HG02981 (cell line): ENCODE measurements at regions not wholly inside any gene's neighbourhood (a gene's known extent, or its start where the extent isn't known, plus 50 kb on each side); places are given as distances from the start of the nearest gene placed in this dataset.

Experiments used
- ATAC-seq: cut with Tn5 transposase; IDR thresholded peaks from one replicate; pipeline ENCODE4 v1.9.1; 2021; ENCODE audit warnings: mild to moderate bottlenecking, moderate library complexity; ENCODE audit not compliant: unreplicated experiment

- no peak for ATAC-seq
Measured at GRCh38 chr2:51237626-51238271, 205.8 kb upstream of the NRXN1 start.

GRCh38 chr2:51232027-51232426, 200.1 kb upstream of the NRXN1 start:
- ATAC-seq: no peak

DNA sequence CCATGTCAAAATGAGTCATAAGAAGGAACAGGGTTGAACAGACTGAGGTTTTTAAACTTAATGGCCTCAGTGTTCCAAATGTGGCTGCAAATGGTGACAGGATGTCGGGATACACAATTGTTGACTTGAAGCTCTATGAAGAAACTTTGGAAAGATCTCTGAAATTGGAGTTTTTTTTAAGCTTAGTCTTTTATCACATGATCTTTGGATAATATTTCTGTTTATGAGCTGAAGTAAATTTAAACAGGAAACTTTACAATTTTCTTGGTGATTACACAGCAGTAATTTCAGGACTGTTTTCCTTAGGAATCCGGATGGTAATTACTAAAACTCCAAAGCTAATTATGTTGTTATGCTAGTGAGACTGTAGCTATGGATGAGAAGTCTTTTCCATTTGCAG, 199.1 kb upstream of the NRXN1 start:
- ATAC-seq: no peak

DNA sequence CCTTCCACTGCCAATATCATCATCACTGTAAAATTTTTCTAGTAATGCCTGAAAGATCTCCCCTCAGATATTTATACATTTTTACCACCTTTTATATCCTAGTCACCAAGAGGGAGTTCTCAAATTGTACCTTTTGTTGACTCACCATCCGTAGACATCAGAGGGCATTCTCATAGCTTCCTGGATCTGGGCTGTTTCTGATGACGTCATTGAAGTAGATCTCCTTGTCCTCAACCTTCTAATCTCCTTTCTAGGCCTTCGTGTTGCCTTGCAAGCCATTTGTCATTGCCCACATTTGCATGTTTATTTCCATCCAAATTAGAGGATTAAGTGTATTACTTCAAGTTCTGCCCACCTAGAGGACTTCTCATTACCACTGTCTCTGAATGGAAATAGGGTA, 193.4 kb upstream of the NRXN1 start:
- no peak for ATAC-seq

- ATAC-seq: no peak
Measured at GRCh38 chr2:51224790-51225189, 192.9 kb upstream of the NRXN1 start.

DNA sequence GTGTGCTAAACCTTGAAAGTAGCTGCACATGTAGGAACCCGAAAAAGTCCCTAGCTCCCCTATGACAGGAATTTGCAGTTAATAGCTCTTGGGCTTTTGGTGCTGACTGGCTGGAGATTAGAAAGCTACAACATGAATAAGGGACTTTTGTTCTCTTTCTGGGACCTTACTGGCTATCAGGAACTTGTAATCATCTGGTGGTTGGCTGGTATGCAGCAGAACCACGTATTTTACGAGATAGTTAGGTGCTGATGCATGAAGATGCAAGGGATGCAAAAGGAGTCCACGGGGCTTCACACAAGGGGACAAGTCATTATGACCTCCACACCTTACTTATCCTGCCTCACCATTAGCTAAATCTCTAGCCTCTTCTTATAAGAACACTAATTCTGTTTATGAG, 190.2 kb upstream of the NRXN1 start:
- no peak for ATAC-seq

- no peak for ATAC-seq
Measured at GRCh38 chr2:51220606-51221005, 188.7 kb upstream of the NRXN1 start.

- ATAC-seq: no peak
Measured at GRCh38 chr2:51220080-51220479, 188.1 kb upstream of the NRXN1 start.

- ATAC-seq: no peak
Measured at GRCh38 chr2:51219468-51219867, 187.5 kb upstream of the NRXN1 start.

GRCh38 chr2:51218047-51218446, 186.1 kb upstream of the NRXN1 start:
- ATAC-seq: no peak

DNA sequence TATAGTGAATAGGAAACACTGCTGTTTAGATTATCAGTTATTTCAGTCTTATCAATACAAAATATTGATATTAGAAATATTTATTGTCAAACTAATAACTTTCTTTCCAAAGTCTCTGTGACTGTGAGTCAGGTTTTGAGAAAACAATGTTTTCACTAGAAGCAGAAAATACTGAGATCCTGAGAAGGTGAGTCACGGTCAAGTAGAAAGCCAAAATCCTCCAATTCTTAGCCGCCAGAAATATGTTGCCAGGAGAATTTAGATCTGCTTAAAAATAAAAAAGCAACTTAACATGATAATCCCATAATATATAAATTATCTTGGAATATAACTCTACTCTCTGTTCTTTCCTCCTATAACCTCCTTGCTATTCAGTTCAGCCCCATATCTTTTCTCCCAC, 181.9 kb upstream of the NRXN1 start:
- ATAC-seq: no peak

- ATAC-seq: peak; percentile 93
Measured at GRCh38 chr2:51212374-51212773, 180.4 kb upstream of the NRXN1 start.

DNA sequence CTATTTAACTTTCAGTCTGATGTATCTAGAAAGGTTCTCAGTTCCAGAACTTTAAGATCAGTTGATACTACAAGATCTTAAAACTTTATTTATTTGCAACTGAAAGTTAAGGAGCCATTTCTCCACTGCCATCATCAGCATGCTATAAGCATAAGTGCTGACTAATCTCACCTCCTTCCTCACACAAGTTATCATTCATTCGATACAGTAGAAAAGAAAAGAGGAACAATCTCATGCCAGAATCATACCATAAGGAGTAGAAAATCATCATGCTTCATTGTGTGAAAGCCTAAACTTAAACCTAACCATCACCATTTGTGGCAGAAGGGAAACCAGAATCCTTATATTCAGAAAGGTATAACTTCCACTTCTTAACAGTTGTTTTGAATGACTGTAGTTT, 176.6 kb upstream of the NRXN1 start:
- ATAC-seq: no peak

- ATAC-seq: no peak
Measured at GRCh38 chr2:51201295-51201694, 169.4 kb upstream of the NRXN1 start.

- no peak for ATAC-seq
Measured at GRCh38 chr2:51194656-51195055, 162.7 kb upstream of the NRXN1 start.

- ATAC-seq: no peak
Measured at GRCh38 chr2:51170273-51170672, 138.3 kb upstream of the NRXN1 start.

DNA sequence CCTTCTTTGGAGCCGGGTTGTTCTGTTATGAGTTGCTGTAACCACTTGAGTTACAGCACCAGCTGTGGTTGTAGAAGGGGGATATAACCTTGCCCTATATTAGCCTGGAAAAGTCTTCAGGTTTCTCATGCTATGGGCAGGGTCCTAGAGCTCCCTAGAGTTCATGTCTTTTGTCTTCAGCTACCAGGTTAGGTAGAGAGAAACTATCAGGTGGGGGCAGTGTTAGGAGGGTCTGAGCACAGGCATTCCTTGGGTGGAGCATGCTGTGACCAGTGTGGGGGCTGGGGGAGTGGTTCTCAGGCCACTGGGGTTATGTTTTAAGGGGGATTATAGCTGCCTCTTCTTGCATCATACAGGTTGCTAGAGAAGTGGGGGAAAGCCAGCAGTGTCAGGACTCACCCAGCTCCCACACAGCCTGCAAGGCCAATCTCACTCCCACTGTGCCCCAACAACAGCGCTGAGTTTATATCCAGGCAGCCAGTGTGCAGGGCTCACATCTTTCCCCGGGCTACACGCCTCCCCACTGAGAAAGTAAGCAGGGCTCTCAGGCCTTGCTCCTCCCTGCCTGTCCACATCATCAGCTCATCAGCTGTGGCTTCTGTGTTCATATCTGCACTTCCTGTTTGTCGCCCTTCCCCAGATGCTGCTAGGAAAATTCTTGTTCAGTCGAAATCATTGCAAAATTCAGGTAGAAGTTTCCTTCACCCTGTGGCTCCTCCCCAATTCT, 133.8 kb upstream of the NRXN1 start:
- no peak for ATAC-seq

GRCh38 chr2:51158251-51158650, 126.3 kb upstream of the NRXN1 start:
- ATAC-seq: no peak

DNA sequence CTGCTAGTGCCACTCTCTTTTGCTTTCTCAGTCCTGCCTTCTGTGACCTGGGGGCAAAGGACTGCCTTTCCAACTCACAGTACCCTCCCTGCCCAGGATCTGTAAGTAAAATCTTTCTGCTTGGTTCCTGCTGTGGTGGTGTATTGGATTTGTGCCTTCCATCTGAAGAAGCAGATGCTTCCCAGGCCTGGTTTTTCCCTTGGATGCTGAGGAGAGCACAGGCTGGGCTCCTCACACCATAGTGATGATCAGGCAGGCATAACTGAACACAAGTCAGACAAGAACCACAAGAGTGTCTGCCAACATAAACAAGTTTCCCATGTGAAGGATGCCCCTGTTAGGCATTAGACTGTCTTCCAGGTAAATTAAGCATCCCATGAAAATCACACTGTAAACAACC, 121.3 kb upstream of the NRXN1 start:
- ATAC-seq: no peak

DNA sequence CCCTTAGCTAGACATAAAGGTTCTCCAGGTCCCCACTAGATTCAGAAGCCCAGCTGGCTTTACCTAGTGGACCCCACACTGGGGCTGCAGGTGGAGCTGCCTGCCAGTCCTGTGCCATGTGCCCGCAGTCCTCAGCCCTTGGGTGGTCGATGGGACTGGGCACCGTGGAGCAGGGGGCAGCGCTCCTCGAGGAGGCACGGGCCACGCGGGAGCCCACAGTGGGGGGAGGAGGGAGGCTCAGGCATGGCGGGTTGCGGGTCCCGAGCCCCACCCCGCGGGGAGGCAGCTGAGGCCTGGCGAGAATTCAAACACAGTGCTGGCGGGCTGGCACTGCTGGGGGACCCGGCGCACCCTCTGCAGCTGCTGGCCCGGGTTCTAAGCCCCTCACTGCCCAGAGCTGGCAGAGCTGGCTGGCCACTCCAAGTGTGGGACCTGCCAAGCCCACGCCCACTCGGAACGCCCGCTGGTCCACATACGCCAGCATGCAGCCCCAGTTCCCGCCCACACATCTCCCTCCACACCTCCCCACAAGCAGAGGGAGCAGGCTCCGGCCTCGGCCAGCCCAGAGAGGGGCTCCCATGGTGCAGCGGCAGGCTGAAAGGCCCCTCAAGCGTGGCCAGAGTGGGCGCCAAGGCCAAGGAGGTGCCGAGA, 119.7 kb upstream of the NRXN1 start:
- no peak for ATAC-seq

GRCh38 chr2:51149725-51150124, 117.8 kb upstream of the NRXN1 start:
- ATAC-seq: no peak

GRCh38 chr2:51145761-51146160, 113.8 kb upstream of the NRXN1 start:
- no peak for ATAC-seq
